Esophagus squamous epithelium (tissue), 4 donors: ENCODE measurements at regions not wholly inside any gene's neighbourhood (a gene's known extent, or its start where the extent isn't known, plus 50 kb on each side); places are given as distances from the start of the nearest gene placed in this dataset.

Source experiments
- CTCF ChIP-seq, 6 experiments: fragments of 450-650 bp in 4 of 6; fragments of 200-600 bp in 2 of 6; sonication (generic) in 2 of 6; IDR thresholded peaks; one replicate each; pipeline ENCODE4 v1.5.1; 2016 to 2019; ENCODE audit warnings: antibody characterized with exemption in 6 of 6, mild to moderate bottlenecking in 4 of 6, moderate library complexity in 4 of 6
- POLR2A ChIP-seq, 4 donors: fragments of 450-650 bp; IDR thresholded peaks; one replicate each; pipeline ENCODE4 v1.6.1; 2017; ENCODE audit warnings: antibody characterized with exemption in 4 of 4, mild to moderate bottlenecking in 4 of 4, moderate library complexity in 3 of 4

GRCh38 chr12:87329076-87329863, 699.9 kb downstream of the C12orf50 start:
- no peak for TF ChIP-seq CTCF (IDR thresholded peaks at IDR 0.05)
- no peak for TF ChIP-seq POLR2A (IDR thresholded peaks at IDR 0.05)
